ENCODE measurements at regions not wholly inside any gene's neighbourhood (a gene's known extent, or its start where the extent isn't known, plus 50 kb on each side); places are given as distances from the start of the nearest gene placed in this dataset.

- no peak overlapping the region for H3K27ac ChIP-seq (ENCODE audit: poor library complexity, severe bottlenecking)
- no peaks in the 10 kb centered on the region for H3K27me3 ChIP-seq (ENCODE audit: insufficient read depth, poor library complexity, severe bottlenecking)
- peaks cover 18% of the 10 kb centered on the region for H3K4me1 ChIP-seq (ENCODE audit: insufficient read depth, poor library complexity, severe bottlenecking)
- no peak for TF ChIP-seq CTCF (IDR thresholded peaks at IDR 0.05; ENCODE audit: poor library complexity, severe bottlenecking)
- ATAC-seq (ENCODE audit: low read depth) (no peak), DNase-seq (ENCODE audit: low spot score) (no peak)
- H3K4me3 ChIP-seq (ENCODE audit: severe bottlenecking), result no peak overlapping the region
- H3K36me3 ChIP-seq (ENCODE audit: low read depth), result no peaks in the 10 kb centered on the region
- H3K9me3 ChIP-seq (ENCODE audit: severe bottlenecking), result no peaks in the 10 kb centered on the region
Measured at GRCh38 chr9:88784960-88785359, 206.3 kb upstream of the S1PR3 start.

- Histone ChIP-seq H3K36me3 (ENCODE audit: low read depth) (no peaks in the 10 kb centered on the region), H3K4me3 (ENCODE audit: severe bottlenecking) (no peak overlapping the region), H3K4me1 (ENCODE audit: insufficient read depth, poor library complexity, severe bottlenecking) (peaks cover 22% of the 10 kb centered on the region), H3K27ac (ENCODE audit: poor library complexity, severe bottlenecking) (no peak overlapping the region), H3K9me3 (ENCODE audit: severe bottlenecking) (no peaks in the 10 kb centered on the region), H3K27me3 (ENCODE audit: insufficient read depth, poor library complexity, severe bottlenecking) (no peaks in the 10 kb centered on the region)
- TF ChIP-seq CTCF (IDR thresholded peaks at IDR 0.05; ENCODE audit: poor library complexity, severe bottlenecking), result no peak
- no peak for ATAC-seq (ENCODE audit: low read depth)
- DNase-seq (ENCODE audit: low spot score), result no peak
Measured at GRCh38 chr9:88786291-88787079, 204.8 kb upstream of the S1PR3 start.

- no peak overlapping the region for H3K4me3 ChIP-seq (ENCODE audit: severe bottlenecking)
- no peak overlapping the region for H3K27ac ChIP-seq (ENCODE audit: poor library complexity, severe bottlenecking)
- no peaks in the 10 kb centered on the region for H3K27me3 ChIP-seq (ENCODE audit: insufficient read depth, poor library complexity, severe bottlenecking)
- no peaks in the 10 kb centered on the region for H3K9me3 ChIP-seq (ENCODE audit: severe bottlenecking)
- ATAC-seq (ENCODE audit: low read depth) (peak; percentile 41; the same call in 2 of the 3 replicates), DNase-seq (ENCODE audit: low spot score) (no peak)
- H3K36me3 ChIP-seq (ENCODE audit: low read depth), result no peaks in the 10 kb centered on the region
- no peak for TF ChIP-seq CTCF (IDR thresholded peaks at IDR 0.05; ENCODE audit: poor library complexity, severe bottlenecking)
- H3K4me1 ChIP-seq (ENCODE audit: insufficient read depth, poor library complexity, severe bottlenecking), result peaks cover 14% of the 10 kb centered on the region
Measured at GRCh38 chr9:88789785-88790184, 201.5 kb upstream of the S1PR3 start.

GRCh38 chr9:88791105-88791805 lies 200.0 kb upstream of the S1PR3 start:
- no peaks in the 10 kb centered on the region for H3K9me3 ChIP-seq (ENCODE audit: severe bottlenecking)
- no peak overlapping the region for H3K27ac ChIP-seq (ENCODE audit: poor library complexity, severe bottlenecking)
- H3K36me3 ChIP-seq (ENCODE audit: low read depth), result no peaks in the 10 kb centered on the region
- ATAC-seq (ENCODE audit: low read depth), result no peak; the same call in 2 of the 3 replicates
- no peak overlapping the region for H3K4me3 ChIP-seq (ENCODE audit: severe bottlenecking)
- no peak for TF ChIP-seq CTCF (IDR thresholded peaks at IDR 0.05; ENCODE audit: poor library complexity, severe bottlenecking)
- peaks cover 14% of the 10 kb centered on the region for H3K4me1 ChIP-seq (ENCODE audit: insufficient read depth, poor library complexity, severe bottlenecking)
- no peak for DNase-seq (ENCODE audit: low spot score)
- H3K27me3 ChIP-seq (ENCODE audit: insufficient read depth, poor library complexity, severe bottlenecking), result no peaks in the 10 kb centered on the region

GRCh38 chr9:88792502-88792901 lies 198.8 kb upstream of the S1PR3 start:
- TF ChIP-seq CTCF (IDR thresholded peaks at IDR 0.05; ENCODE audit: poor library complexity, severe bottlenecking), result no peak
- H3K36me3 ChIP-seq (ENCODE audit: low read depth), result no peaks in the 10 kb centered on the region
- no peaks in the 10 kb centered on the region for H3K9me3 ChIP-seq (ENCODE audit: severe bottlenecking)
- no peak overlapping the region for H3K4me3 ChIP-seq (ENCODE audit: severe bottlenecking)
- no peak for ATAC-seq (ENCODE audit: low read depth)
- no peaks in the 10 kb centered on the region for H3K27me3 ChIP-seq (ENCODE audit: insufficient read depth, poor library complexity, severe bottlenecking)
- peaks cover 14% of the 10 kb centered on the region for H3K4me1 ChIP-seq (ENCODE audit: insufficient read depth, poor library complexity, severe bottlenecking)
- no peak overlapping the region for H3K27ac ChIP-seq (ENCODE audit: poor library complexity, severe bottlenecking)
- no peak for DNase-seq (ENCODE audit: low spot score)

All from RWPE2 (cell line).